ENCODE measurements at regions not wholly inside any gene's neighbourhood (a gene's known extent, or its start where the extent isn't known, plus 50 kb on each side); places are given as distances from the start of the nearest gene placed in this dataset.

DNA sequence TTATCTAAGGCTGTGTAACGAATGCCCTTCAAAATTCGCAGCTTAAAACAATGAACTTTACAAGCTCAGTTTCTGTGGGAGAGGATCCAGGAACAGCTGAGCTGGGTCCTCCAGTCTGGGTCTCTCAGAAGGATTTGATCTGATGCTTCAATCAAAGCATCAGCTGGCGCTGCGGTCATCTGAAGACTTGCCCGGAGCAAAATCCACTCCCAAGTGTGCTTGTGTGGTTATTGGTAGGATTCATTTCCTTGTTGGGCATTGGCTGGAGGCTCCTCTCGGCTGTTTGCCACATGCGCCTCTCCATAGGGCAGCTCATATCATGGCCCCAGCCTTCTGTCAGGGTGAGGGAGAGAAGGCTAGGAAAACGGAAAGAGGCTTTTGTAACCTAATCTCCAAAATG lies 269.3 kb upstream of the CHD6 start:
- DNase-seq (ENCODE audit: low read depth, low spot score), result no peak

DNA sequence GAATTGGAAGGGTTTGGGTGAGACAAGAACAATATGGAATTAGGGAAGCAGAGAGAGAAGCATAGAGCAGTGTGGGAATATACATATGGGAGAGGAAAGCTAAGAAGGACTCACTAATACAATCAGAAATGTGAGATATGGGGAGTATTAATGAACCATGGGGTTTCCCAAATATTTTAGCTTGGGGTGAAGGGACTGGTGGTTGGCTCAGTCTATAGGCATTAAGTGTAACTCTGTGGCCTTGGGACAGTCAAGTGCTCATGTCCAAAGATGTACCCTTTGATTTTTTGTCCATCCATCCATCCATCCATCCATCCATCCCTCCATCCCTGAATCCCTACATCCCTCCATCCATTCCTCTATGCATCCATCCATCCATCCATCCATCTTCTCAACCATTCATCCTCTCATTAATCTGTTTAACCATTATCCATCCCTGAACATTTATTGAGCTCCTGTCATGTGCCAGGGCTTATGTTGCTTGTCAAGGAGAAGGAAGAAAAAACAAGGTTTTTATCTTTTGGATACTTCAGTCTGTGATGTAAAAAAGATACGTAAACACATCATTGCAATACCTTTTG lies 263.4 kb upstream of the CHD6 start:
- no peak for DNase-seq (ENCODE audit: low read depth, low spot score)

DNA sequence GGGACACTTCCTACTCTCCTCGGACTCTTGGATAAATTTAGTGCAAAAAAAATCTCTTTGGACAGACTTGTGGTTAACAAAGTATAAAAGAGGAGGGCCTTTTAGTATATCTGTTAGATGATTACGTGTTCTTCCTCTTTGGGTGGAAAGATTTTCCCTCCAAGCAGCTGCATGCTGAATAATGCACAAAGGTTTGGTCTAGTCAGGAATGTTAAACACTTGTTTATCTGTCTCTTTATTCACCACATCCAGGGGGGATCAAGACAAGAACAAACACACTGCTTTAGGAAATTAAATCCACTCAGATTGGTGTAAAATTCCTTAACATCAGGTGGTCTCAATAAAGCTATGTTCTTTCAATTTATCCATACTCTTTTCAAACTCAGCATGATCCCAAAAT lies 260.9 kb upstream of the CHD6 start:
- no peak for DNase-seq (ENCODE audit: low read depth, low spot score)

DNA sequence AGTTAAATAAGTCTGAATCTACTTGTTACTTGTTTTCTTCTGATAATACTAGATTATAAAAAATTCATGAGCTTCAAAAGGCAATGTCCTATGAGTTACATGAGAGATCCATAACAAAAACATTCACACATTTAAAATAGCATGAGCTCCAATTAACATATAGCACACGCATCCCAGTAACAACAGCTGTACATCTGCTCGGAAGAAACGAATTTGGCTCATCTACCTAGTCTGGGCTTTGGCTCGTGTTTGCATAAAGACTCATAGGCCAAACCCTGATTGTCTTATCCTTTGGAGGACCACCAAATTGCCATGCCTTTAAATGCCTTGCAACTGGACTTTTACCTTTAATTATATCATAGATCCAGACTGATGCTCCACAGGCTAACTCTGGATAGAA lies 259.7 kb upstream of the CHD6 start:
- DNase-seq (ENCODE audit: low read depth, low spot score), result no peak

DNA sequence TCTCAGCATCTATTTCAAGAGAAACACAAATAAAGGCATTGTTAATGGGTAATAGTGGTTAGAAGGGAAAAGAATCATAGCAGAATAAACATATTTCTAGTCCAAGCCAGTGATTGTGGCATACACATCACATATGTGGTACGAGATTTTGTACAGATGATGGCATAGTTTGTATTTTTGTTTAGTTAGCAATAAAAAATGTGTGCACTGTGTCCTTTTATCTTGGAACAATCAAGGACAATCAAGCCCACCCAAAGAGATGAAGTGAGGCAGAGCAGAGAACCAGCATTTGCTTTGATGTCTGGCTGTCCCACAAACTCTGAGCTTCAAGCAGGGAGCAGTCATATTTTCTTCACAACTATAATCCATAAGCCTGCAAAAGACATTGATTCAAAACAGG lies 256.5 kb upstream of the CHD6 start:
- no peak for DNase-seq (ENCODE audit: low read depth, low spot score)

DNA sequence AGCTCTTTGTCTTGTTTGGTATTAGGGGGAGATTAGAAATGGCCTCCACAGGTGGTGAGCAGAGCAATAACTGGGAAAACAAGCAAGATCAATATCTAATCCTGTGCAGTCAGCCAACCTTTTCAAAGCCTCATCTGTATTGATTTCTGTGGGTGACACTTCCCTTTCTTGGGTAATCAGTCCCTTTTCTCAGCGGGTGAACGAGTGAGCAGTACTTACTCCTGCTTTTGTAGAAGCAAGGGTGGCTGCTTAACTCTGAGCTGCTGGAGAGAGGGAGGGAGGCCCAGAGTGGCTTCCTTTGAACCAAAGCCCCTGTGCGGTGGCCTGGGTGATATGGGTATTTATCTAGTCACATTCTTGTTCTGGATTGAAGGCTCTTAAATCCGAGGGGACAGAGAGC lies 254.8 kb upstream of the CHD6 start:
- no peak for DNase-seq (ENCODE audit: low read depth, low spot score)

DNA sequence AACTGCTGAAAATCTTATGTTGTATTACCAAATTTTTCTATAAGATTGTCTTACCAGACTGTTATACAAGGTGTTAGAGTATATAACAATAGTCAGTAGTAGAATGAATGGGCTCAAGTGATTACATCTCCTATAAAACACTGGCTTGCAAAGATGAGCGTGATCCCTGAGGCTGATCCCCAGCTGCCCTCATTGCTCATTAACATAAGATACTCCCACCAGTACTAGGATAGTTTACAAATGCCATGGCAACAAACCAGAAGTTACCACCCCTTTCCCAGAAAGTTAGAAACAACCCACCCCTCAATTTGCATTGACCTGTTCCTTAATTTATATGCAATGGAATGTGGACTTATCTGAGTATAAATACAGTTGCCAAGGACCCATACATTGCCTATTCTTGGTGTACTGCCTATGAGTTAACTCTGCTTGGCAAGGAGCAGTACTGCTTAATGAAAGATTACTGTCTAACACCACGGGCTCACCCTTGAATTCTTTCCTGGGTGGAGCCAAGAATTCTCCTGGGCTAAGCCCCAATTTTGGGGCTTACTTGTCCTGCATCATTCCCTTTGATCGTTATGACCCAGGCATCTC lies 252.8 kb upstream of the CHD6 start:
- no peak for DNase-seq (ENCODE audit: low read depth, low spot score)

DNA sequence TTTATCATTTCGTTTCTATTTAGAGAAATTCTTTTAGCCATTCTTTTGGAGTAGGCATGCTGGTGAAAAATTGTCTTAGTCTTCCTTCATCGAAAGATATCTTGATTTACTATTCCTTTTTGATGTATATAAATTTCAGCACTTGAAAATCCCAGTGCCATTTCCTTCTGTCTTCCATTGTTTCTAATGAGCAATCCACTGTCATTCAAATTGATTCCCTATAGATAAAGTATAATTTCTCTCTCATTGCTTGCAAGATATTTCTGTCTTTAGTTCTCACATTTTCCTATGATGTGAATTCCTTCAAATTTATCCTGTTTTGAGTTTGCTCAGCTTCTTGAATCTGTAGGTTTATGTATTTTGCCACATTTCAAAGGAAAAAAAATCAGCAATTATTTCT lies 251.1 kb upstream of the CHD6 start:
- DNase-seq (ENCODE audit: low read depth, low spot score), result no peak

DNA sequence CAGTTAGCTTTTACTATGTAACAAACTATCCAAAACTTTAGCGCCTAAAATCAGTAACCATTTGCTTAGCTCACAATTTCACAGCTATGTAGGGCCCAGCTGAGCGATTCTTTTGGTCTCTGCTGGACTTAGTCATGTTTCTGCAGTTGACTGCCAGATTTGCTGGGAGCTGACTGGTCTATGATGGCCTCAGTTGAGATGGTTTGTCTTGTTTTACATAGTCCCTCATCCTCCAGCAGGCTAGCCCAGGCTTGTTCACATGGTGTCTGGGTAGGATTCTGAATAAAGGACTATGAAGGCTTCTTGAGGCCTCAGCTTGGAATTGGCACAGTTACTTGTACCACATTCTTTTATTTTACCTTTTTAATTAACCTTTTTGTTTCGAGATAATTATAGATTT lies 247.8 kb upstream of the CHD6 start:
- no peak for DNase-seq (ENCODE audit: low read depth, low spot score)

DNA sequence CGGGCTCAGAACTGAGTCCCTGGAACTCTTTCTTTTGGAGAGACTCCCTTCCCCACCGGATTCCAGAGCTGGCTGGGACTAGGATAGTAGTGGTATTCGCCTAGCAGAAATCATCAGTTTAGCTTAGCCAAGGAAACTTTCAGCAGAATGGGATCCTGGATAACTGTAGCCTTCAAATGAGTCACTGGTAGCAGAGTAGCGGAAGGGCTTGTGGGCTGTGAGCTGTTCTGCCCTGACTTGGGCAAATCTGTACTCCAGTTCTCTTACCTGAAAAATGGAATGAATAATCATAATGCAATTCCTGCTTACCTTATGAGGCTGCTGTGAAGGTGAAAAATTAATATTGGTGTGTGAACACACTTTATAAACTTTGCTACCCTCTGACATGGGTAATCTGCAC lies 244.3 kb upstream of the CHD6 start:
- DNase-seq (ENCODE audit: low read depth, low spot score), result no peak

DNA sequence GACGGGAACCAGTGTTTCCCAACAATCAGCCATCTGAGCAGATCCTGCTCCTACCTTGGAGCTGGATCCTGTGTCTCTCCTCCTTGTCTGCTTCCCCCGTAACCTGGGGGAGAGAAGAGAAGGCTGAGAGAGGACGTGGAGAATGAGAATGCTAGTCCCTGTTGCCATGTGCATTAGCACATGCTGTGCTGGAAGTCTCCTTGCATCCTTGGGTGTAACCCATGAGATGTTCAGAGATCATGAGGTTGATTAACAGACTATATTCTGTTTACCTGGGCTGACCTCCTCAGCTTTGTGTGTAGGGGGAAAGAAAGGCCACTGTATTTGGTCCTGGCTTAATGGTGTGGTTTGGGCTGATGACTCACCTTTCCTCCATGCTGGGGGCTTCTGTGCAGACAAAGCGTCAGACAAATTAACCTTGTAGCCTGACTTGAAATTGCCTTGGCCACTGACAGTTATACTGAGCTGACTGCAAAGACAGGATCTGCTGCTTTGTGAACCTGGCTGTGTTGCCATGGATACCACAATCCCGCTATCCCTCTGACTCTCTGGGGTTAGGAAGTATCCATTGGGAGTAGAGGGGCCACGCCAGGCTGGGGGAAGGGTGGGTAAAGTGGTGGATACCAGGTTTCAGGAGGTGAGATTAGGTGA lies 243.7 kb upstream of the CHD6 start:
- DNase-seq (ENCODE audit: low read depth, low spot score), result no peak

DNA sequence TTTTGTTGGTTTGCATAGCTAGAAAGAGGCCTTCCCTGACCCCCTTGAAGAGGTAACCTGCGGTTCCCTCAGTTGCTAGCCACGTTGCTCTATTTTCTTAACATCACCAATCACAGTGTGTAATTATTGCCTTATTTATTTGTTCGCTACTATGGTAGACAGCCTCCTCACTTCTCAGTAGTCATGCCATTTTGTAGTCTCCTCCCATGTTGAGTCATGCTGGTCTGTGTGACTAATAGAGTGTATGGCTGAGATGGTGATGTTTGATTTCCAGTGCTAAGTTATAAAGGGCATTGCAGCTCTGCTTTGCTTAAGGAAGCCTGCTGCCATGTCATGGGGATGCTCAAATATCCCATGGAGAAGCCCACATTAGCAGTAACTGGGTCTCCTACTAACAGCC lies 236.6 kb upstream of the CHD6 start:
- DNase-seq (ENCODE audit: low read depth, low spot score), result no peak

DNA sequence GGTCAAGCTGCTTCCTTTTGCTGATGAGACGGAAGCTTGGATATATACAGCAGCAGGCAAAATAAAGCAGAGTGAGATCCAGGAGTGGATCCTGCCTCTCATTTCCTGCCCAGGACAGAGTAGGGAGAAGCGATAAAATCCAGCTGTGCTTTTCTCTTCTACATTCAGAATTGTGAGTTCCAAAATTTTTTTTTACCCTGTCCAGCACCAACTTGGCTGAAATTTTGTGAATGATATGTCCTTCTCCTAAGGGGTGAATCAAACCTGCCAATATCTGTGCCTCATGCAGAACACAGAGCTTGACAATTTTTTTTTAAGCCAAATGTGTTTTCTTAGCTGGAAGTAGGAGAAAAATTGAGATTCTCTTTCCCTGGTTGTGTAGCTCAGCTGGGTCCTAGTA lies 235.6 kb upstream of the CHD6 start:
- no peak for DNase-seq (ENCODE audit: low read depth, low spot score)

DNA sequence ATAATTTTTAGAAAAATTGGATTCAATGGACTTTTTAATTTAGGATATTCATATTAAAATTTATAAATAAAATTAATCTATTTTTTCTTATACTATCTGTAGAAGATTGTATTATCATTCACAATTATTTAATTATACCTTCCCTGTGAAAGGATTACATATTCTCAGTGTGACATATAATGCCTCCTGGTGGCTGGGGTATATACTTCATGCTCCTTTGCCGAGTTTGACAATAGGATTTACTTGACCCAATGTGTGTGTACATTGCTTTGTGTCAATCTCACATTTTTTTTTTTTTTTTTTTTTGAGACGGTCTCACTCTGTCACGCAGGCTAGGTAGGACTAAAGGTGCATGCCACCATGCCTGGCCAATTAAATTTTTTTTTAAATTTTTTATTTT lies 230.0 kb upstream of the CHD6 start:
- no peak for DNase-seq (ENCODE audit: low read depth, low spot score)

DNA sequence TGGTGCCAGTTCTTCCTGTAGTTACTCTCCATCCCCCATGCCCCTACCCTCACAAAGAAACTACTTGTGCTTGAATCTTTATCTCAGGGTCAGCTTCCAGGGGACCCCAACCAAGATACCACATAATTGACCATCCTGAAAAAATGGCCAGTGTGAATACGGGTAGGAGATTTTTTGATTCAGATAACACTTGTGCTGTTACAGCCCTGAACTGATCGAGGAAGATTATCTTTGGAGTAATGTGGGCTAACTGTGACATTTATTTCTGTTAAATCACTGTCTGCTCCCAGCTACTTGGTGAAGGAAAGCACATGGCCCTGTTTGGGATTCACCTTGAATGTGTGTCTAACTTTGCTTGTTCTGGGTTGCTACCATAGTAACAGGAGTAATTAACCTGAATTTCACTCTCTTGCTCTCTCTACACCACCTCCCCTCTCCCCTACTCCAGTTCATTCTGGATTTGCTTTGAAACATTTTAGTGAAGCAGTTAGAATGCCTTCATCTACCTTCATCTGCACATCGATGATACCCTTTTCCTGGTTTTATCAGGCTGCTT lies 219.6 kb upstream of the CHD6 start:
- DNase-seq (ENCODE audit: low read depth, low spot score), result no peak

DNA sequence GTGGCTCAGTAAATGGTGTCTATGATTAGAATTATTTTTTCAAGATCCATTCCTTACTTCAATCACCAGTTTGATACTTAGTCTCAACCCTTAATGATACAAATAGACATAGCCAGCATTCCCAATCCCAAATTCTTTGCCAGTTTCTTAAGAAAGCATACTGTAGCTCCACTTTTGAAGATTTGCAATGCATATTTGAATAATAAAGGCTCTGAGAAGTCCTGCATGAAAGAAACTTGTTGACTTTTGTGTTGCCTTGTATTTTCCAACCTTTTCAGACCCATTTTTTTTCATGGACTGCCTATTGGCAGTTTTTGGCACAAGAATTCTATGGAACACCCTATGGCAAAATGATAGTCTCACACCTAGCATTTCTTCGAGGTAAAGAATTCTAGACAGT lies 215.6 kb upstream of the CHD6 start:
- DNase-seq (ENCODE audit: low read depth, low spot score), result no peak

DNA sequence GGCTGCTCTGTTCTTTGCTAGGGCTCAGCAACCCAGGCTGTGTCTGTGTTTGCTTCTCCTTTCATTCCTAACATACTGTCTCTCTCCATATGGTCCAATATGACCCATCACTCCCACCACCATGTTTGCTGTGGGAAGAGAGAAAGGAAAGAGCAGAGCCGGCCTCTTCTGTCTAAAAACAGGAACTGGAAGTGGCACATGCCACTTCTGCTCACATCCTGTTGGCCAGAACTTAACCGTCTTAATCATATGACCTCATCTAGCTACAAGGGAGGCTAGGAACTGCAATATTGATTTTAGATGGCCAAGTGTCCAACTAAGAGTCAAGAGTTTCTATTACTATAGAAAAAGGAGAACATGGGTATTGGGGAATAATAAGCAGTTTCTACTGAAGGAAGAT lies 212.5 kb upstream of the CHD6 start:
- no peak for DNase-seq (ENCODE audit: low read depth, low spot score)

DNA sequence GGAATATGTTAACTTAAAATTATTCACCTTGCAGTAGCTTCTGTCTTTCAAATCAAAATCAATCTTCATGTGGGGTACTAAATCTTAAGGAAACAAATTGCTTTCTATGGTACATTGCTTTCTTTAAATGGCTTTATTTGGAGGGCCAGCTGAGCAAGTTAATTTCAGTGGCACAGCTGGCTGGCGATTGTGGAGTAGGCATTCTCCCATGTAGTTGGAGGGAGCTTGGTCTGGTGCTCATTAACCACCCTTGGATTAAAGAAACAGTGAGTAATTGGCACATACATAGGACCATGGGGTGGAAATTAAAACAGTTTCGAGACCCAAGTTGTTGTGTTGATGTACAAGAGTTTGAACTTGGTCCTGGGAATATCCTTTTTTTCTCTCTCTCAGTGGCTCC lies 201.3 kb upstream of the CHD6 start:
- no peak for DNase-seq (ENCODE audit: low read depth, low spot score)

DNA sequence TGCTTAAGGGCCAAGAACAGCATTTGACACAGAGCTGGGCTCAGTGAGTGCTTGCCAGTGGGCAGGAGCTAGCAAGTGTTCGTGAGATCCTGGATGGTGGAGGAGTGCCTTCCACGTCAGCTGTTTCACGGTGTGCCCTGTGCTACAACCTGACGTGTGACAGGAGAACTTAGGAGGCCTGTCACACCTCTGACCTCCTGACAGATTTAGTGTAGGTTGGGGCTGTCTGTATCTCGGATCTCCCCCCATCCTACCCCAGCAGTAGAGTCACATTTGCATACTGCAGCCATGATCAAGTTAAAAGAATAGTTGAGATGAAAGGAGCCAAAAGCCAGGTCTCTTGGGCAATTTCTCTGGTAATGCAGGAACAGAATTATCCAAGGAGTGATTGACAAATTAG lies 200.8 kb upstream of the CHD6 start:
- no peak for DNase-seq (ENCODE audit: low read depth, low spot score)

DNA sequence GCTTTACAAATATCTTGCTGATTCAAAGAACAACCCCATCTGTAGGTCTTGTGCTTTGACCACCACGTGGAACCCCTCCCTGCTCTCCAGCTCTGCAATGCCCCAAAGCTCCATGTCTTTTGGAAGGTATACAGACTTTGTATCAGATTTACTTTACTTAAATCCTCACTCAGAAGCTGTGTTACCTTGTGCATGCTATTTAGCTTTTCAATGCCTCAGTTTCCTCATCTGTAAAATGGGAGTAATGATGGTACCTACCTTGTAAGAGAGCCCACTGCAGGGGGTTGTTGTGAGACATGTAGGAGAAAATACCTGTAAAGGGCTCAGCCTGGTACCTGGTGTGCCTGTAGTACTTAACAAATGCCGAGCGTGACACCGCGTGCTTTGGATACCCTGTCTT lies 200.2 kb upstream of the CHD6 start:
- DNase-seq (ENCODE audit: low read depth, low spot score), result no peak

DNA sequence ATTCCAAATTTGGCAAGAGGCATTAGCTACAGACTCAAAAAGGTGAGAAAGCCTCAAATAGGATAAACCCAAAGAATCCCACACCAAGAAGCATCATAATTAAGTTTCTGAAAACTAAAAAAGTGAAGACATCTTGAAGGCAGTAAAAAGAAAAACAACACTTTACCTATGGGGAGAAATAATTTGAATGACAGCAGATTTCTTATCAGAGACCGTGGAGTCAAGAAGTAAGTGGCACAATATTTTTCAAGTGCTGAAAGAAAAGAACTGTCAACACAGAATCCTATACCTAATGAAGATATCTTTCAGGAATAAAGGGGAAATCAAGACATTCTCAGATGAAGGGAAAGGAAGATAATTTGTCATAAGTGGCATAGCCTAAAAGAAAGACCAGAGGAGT lies 193.3 kb upstream of the CHD6 start:
- DNase-seq (ENCODE audit: low read depth, low spot score), result no peak

DNA sequence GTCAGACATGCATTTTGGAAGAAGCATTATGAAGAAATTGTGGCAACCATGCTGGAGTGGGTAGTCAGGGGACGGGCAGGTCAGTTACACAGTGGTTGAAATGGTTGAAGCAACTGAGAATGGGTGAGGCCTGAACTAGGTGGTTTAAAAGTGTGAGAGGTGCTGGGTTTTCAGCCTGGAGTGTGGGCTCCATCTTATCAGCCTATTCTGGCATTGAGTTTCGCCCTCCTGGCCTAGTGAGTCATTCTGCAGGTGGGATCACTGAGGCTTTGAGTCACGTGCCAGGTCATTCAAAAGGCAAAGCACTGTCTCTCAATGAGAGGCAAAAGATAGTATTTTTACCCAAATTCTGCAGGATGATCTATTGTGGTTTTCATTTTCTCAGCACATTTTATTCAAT lies 181.9 kb upstream of the CHD6 start:
- DNase-seq (ENCODE audit: low read depth, low spot score), result no peak

DNA sequence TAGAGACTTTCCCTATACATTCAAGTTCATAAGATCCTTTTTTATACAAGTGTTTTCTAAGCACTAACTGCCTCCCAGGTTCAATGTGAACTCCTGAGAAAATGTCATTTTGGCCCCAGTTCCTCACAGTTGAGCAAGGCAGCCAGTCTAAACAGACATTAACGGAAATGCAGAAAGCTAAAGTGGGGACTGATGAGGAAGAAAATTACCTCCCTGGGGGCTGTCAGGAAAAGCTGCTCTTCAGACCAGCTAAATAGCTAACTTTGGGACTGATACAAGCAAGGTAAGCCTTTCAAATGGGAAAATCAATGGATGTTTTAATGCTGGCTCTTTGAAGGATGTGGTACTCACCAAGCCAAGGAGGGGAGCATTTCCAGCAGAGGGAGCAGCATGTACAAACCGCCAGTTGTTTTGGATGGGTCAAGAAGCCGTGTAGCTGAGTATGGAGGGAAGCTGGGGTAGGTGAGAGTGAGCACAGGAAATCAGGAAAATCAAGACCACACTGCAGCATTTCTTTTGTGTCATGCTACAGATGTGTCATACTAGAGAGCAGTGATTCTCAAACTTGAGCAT lies 180.8 kb upstream of the CHD6 start:
- DNase-seq (ENCODE audit: low read depth, low spot score), result no peak
